WTC11 (cell line): ENCODE measurements at regions not wholly inside any gene's neighbourhood (a gene's known extent, or its start where the extent isn't known, plus 50 kb on each side); places are given as distances from the start of the nearest gene placed in this dataset.

Experiments
- ATAC-seq: fragments of 200-7000 bp; cut with Tn5 transposase; 2 replicates; pipeline ENCODE4 v1.10.0; 2021; ENCODE audit warnings: mild to moderate bottlenecking, moderate library complexity
- CTCF ChIA-PET: fragments of 300-600 bp; sonication (Branson Sonifier 250); formaldehyde crosslinking; loops from one replicate; lab custom pipeline; 2021; ENCODE audit warnings: antibody characterized with exemption; lab: Charles Lee
- POLR2A ChIA-PET: fragments of 350-600 bp; sonication (Branson Sonifier 250); formaldehyde crosslinking; loops from one replicate; lab custom pipeline; 2021; ENCODE audit warnings: antibody characterized with exemption; lab: Charles Lee
- DNase-seq: peaks from one replicate; pipeline ENCODE4 v3.0.0; 2021; ENCODE audit warnings: low spot score
- H3K27ac Mint-ChIP-seq: 2 replicates; pipeline ENCODE4 v1.8.0; 2021; ENCODE audit warnings: mixed read lengths
- H3K27me3 Mint-ChIP-seq: 2 replicates; pipeline ENCODE4 v1.8.0; 2021; ENCODE audit warnings: low read depth, mild to moderate bottlenecking, moderate library complexity, mixed read lengths
- H3K36me3 Mint-ChIP-seq: 2 replicates; pipeline ENCODE4 v1.8.0; 2021; ENCODE audit warnings: mixed read lengths
- H3K4me1 Mint-ChIP-seq: 2 replicates; pipeline ENCODE4 v1.8.0; 2022; ENCODE audit warnings: mixed read lengths
- H3K4me3 Mint-ChIP-seq: 2 replicates; pipeline ENCODE4 v1.8.0; 2021; ENCODE audit warnings: mild to moderate bottlenecking, moderate library complexity, mixed read lengths
- H3K9me3 Mint-ChIP-seq: 2 replicates; pipeline ENCODE4 v1.8.0; 2021; ENCODE audit warnings: mixed read lengths
- FOXJ3 ChIP-seq: sonication (generic); formaldehyde crosslinking; IDR thresholded peaks from 2 replicates; pipeline ENCODE4 v1.9.0; 2021; ENCODE audit warnings: missing genetic modification reagents, mild to moderate bottlenecking, borderline replicate concordance
- KAT7 ChIP-seq: sonication (generic); formaldehyde crosslinking; IDR thresholded peaks from 2 replicates; pipeline ENCODE4 v1.8.1; 2023; ENCODE audit warnings: missing genetic modification reagents, mild to moderate bottlenecking, borderline replicate concordance
- MYBL2 ChIP-seq: sonication (generic); formaldehyde crosslinking; IDR thresholded peaks from 2 replicates; pipeline ENCODE4 v1.8.1; 2023; ENCODE audit warnings: mild to moderate bottlenecking, moderate library complexity, missing genetic modification reagents
- NFATC4 ChIP-seq: fragments of 250-450 bp; sonication (Bioruptor Pico); IDR thresholded peaks from 2 replicates; pipeline ENCODE4 v1.9.0; 2021; ENCODE audit warnings: mild to moderate bottlenecking
- OVOL2 ChIP-seq: fragments of 250-450 bp; sonication (Bioruptor Pico); IDR thresholded peaks from 2 replicates; pipeline ENCODE4 v1.9.0; 2021; ENCODE audit warnings: mild to moderate bottlenecking, borderline replicate concordance
- SMAD3 ChIP-seq: sonication (generic); formaldehyde crosslinking; IDR thresholded peaks from 2 replicates; pipeline ENCODE4 v1.8.0; 2022; ENCODE audit warnings: missing genetic modification reagents, mild to moderate bottlenecking, borderline replicate concordance
- SOX15 ChIP-seq: fragments of 250-450 bp; sonication (Bioruptor Pico); IDR thresholded peaks from 2 replicates; pipeline ENCODE4 v1.9.0; 2021; ENCODE audit warnings: mild to moderate bottlenecking
- ZNF232 ChIP-seq: sonication (generic); formaldehyde crosslinking; IDR thresholded peaks from 2 replicates; pipeline ENCODE4 v1.8.0; 2022; ENCODE audit warnings: mild to moderate bottlenecking, missing genetic modification reagents
- ZNF396 ChIP-seq: fragments of 250-450 bp; sonication (Bioruptor Pico); IDR thresholded peaks from 2 replicates; pipeline ENCODE4 v1.8.0; 2021; ENCODE audit warnings: mild to moderate bottlenecking, moderate library complexity, borderline replicate concordance
- ZNF416 ChIP-seq: fragments of 250-450 bp; sonication (Bioruptor Pico); IDR thresholded peaks from 2 replicates; pipeline ENCODE4 v1.9.0; 2021; ENCODE audit warnings: mild to moderate bottlenecking, inconsistent platforms
- ZNF423 ChIP-seq: fragments of 250-450 bp; sonication (Bioruptor Pico); IDR thresholded peaks from 2 replicates; pipeline ENCODE4 v2.1.2; 2022; ENCODE audit warnings: mild to moderate bottlenecking, moderate library complexity
- TF ChIP-seq, protein P1 (sequence below): sonication (generic); formaldehyde crosslinking; IDR thresholded peaks from 2 replicates; pipeline ENCODE4 v1.8.1; 2023; ENCODE audit warnings: mild to moderate bottlenecking, missing genetic modification reagents, moderate library complexity
- TF ChIP-seq, protein P2 (sequence below): fragments of 250-450 bp; sonication (Bioruptor Pico); conservative IDR thresholded peaks from 2 replicates; pipeline ENCODE4 v1.9.0; 2021; ENCODE audit warnings: mild to moderate bottlenecking
- TF ChIP-seq, protein P3 (sequence below): sonication (generic); formaldehyde crosslinking; conservative IDR thresholded peaks from 2 replicates; pipeline ENCODE4 v1.8.1; 2022; ENCODE audit warnings: mild to moderate bottlenecking, missing genetic modification reagents
- TF ChIP-seq, protein P4 (sequence below): fragments of 250-450 bp; sonication (Bioruptor Pico); IDR thresholded peaks from 2 replicates; pipeline ENCODE4 v1.8.0; 2021; ENCODE audit warnings: mild to moderate bottlenecking
- TF ChIP-seq, protein P5 (sequence below): fragments of 250-450 bp; sonication (Bioruptor Pico); IDR thresholded peaks from 2 replicates; pipeline ENCODE4 v1.9.0; 2021; ENCODE audit warnings: mild to moderate bottlenecking
- TF ChIP-seq, protein P6 (sequence below): sonication (generic); formaldehyde crosslinking; IDR thresholded peaks from 2 replicates; pipeline ENCODE4 v1.8.1; 2023; ENCODE audit warnings: mild to moderate bottlenecking, moderate library complexity, missing genetic modification reagents
- TF ChIP-seq, protein P7 (sequence below): sonication (generic); formaldehyde crosslinking; IDR thresholded peaks from 2 replicates; pipeline ENCODE4 v1.8.1; 2022; ENCODE audit warnings: low read depth, missing genetic modification reagents, borderline replicate concordance

DNA sequence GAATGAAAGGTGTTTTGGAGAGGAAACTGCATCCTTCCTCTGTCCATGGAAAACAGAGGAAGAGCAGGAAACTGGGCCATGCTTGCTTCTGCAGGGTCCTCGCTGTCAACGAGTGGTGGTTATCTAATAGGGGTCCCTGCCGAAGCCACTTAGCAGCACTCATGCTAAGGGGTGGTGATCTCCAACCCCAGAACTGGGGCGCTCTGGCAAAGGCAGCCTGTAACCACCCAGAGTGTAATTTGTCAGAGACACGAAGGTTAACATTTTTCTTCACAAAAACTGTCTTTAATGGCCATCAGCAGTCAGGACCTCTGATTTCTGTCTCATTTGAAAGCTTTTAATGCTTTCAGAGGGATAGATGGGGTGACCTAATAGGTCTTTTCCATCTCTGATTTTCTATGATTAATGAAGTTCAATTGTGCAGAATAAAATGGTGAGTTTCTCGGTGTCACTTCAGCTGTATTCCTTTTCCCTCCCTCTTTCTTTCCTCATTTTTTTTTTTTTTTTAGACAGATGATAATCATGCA lies 231.3 kb upstream of the CELF4 start (continued):
- TF ChIP-seq KAT7 (CRISPR knock-in tag) = no peak
- TF ChIP-seq, protein P1, sequence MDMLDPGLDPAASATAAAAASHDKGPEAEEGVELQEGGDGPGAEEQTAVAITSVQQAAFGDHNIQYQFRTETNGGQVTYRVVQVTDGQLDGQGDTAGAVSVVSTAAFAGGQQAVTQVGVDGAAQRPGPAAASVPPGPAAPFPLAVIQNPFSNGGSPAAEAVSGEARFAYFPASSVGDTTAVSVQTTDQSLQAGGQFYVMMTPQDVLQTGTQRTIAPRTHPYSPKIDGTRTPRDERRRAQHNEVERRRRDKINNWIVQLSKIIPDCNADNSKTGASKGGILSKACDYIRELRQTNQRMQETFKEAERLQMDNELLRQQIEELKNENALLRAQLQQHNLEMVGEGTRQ (CRISPR knock-in tag) = no peak
- TF ChIP-seq, protein P2, sequence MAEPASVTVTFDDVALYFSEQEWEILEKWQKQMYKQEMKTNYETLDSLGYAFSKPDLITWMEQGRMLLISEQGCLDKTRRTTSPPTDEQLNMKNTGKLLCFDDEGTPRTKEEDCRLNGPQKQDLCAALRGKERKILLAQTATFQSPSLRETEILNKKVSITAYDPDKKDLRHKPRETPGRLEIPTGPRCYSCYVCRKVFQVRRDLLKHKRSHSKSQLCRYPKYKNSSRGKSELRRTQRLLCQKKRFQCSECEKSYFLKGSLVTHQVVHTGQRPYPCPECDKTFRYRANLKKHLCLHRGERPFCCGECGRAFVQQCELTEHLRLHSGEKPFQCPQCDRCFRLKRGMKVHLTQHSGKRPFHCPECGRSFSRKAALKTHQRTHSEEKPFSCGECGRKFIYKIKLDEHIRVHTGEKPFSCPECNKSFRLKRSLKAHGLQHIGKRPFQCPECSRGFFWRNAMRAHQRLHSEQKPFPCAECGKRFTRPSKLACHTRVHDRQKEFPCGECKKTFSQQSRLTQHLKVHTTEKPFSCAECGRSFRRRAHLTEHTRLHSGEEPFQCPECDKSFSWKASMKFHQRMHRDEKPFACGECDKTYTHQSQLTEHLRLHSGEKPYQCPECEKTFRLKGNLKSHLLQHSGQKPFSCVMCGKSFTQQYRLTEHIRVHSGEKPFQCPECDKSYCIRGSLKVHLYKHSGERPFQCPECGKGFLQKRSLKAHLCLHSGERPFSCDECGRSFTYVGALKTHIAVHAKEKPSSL = no peak
- TF ChIP-seq MYBL2 (CRISPR knock-in tag) = no peak
- TF ChIP-seq, all 79 proteins: peak for 0

DNA sequence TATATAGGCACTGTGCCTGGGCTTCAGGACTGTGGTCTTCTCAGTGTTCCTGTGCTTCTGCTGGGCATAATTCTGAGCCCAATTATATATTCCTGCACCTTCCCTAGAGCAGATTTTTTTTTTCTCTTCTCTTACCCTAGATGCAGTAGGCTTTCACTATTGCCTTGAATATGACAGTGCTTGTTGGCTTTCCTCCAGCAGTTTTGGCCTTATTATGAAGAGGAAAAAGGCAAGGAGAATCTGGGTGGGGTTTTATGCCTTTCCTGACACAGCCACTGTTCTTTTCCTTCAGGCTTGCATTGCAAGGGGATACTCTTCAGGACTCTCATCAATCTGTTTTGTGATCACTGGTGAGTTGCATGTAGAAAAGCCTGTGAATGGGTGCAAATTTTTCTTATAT lies 221.9 kb upstream of the CELF4 start:
- Mint-ChIP-seq H3K4me1 (peaks cover 5% of the 10 kb centered on the region), H3K9me3 (no peaks in the 10 kb centered on the region), H3K27me3 (no peaks in the 10 kb centered on the region), H3K36me3 (no peaks in the 10 kb centered on the region), H3K27ac (no peak overlapping the region), H3K4me3 (no peak overlapping the region)
- POLR2A ChIA-PET = no interaction called here
- no peak for TF ChIP-seq OVOL2 (CRISPR knock-in tag)
- TF ChIP-seq ZNF232 (CRISPR knock-in tag) = no peak
- TF ChIP-seq NFATC4 = no peak
- TF ChIP-seq ZNF396 (CRISPR knock-in tag) = no peak
- TF ChIP-seq SMAD3 (CRISPR knock-in tag) = no peak
- TF ChIP-seq, protein P3, sequence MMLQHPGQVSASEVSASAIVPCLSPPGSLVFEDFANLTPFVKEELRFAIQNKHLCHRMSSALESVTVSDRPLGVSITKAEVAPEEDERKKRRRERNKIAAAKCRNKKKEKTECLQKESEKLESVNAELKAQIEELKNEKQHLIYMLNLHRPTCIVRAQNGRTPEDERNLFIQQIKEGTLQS (CRISPR knock-in tag) = no peak
- TF ChIP-seq, protein P4, sequence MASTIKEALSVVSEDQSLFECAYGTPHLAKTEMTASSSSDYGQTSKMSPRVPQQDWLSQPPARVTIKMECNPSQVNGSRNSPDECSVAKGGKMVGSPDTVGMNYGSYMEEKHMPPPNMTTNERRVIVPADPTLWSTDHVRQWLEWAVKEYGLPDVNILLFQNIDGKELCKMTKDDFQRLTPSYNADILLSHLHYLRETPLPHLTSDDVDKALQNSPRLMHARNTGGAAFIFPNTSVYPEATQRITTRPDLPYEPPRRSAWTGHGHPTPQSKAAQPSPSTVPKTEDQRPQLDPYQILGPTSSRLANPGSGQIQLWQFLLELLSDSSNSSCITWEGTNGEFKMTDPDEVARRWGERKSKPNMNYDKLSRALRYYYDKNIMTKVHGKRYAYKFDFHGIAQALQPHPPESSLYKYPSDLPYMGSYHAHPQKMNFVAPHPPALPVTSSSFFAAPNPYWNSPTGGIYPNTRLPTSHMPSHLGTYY (CRISPR knock-in tag) = no peak
- TF ChIP-seq, protein P5, sequence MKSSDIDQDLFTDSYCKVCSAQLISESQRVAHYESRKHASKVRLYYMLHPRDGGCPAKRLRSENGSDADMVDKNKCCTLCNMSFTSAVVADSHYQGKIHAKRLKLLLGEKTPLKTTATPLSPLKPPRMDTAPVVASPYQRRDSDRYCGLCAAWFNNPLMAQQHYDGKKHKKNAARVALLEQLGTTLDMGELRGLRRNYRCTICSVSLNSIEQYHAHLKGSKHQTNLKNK (CRISPR knock-in tag) = no peak
- TF ChIP-seq, protein P6, sequence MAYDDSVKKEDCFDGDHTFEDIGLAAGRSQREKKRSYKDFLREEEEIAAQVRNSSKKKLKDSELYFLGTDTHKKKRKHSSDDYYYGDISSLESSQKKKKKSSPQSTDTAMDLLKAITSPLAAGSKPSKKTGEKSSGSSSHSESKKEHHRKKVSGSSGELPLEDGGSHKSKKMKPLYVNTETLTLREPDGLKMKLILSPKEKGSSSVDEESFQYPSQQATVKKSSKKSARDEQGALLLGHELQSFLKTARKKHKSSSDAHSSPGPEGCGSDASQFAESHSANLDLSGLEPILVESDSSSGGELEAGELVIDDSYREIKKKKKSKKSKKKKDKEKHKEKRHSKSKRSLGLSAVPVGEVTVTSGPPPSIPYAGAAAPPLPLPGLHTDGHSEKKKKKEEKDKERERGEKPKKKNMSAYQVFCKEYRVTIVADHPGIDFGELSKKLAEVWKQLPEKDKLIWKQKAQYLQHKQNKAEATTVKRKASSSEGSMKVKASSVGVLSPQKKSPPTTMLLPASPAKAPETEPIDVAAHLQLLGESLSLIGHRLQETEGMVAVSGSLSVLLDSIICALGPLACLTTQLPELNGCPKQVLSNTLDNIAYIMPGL (CRISPR knock-in tag) = no peak
- no peak for TF ChIP-seq ZNF416 (CRISPR knock-in tag)
- no peak for TF ChIP-seq FOXJ3
- TF ChIP-seq ZNF423 (CRISPR knock-in tag) = no peak
- TF ChIP-seq SOX15 (CRISPR knock-in tag) = no peak
- TF ChIP-seq, protein P7, sequence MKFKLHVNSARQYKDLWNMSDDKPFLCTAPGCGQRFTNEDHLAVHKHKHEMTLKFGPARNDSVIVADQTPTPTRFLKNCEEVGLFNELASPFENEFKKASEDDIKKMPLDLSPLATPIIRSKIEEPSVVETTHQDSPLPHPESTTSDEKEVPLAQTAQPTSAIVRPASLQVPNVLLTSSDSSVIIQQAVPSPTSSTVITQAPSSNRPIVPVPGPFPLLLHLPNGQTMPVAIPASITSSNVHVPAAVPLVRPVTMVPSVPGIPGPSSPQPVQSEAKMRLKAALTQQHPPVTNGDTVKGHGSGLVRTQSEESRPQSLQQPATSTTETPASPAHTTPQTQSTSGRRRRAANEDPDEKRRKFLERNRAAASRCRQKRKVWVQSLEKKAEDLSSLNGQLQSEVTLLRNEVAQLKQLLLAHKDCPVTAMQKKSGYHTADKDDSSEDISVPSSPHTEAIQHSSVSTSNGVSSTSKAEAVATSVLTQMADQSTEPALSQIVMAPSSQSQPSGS = no peak
- CTCF ChIA-PET = interaction anchor here (0.8 kb wide), 1 partner anchor 9 kb away, joined by 3 read pairs; no protein-coding TSS in a partner anchor
- DNase-seq (no peak), ATAC-seq (no peak)
